Globus pallidus (tissue), 1 donor: ENCODE measurements at regions not wholly inside any gene's neighbourhood (a gene's known extent, or its start where the extent isn't known, plus 50 kb on each side); places are given as distances from the start of the nearest gene placed in this dataset.
"Not testable (repeated sequence)": the region's sequence is repeated elsewhere in the genome, so short reads cannot be mapped to it uniquely, and the experiment has no call there.

Source experiments
- DNase-seq: peaks from one replicate; pipeline ENCODE4 v3.0.0-alpha.2; 2015; ENCODE audit warnings: low spot score

- no peak for DNase-seq
These were observed 124.3 kb upstream of the RASGEF1B start for GRCh38 chr4:81595798-81596610.

GRCh38 chr4:81595287-81595686 is 123.6 kb upstream of the RASGEF1B start:
- no peak for DNase-seq

DNA sequence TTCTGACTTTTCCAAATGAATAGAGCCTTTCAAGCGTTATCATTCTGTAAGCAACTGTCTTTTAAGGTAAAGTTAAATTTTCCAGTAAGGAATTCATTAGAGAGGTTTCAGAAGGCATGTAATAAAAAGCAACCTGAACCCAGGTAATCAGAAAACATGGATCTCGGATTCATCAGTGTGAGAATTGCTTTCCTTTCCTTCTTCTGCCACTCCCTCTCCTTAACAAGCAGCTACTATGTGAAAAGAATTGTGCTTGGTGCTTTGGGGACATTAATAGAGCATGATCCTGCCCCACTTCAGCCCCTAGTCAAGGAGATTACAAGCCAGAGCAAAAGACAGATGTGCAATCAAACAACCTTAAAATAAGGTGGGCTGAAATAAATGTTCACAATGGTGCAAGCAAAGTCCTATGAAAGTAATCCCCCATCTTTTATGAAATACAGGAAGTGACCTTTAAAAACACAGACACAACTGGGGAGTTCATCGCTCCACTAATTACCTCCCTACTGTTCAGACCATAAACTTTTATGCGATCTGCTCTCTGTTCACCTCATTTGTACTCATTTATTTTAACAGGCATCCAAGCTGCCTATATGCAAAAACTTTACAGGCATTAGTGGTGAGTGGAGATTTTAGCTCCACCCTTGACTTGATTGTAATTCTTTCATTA is 122.9 kb upstream of the RASGEF1B start:
- no peak for DNase-seq

DNA sequence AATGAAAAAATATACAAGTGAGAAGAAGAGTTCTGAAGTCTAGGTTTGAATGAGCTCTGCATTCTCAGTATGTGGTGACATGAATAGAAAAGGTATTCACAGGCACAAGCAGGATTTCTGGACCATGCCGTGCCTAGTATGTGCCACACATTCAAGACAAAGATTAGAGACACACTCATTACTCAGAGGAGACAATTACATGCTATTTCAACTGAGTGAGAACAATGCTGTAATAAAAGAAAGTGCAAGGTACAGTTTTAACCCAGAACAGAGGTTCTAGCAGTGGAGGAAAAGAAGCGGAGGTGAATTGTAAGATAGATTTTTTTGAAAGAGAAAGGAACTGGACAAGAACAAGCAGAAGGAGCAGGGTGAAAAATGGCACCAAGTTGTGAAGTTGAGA is 121.0 kb upstream of the RASGEF1B start:
- DNase-seq: no peak

GRCh38 chr4:81590596-81590995 is 118.9 kb upstream of the RASGEF1B start:
- no peak for DNase-seq

- no peak for DNase-seq
These were observed 117.6 kb upstream of the RASGEF1B start for GRCh38 chr4:81589262-81589661.

DNA sequence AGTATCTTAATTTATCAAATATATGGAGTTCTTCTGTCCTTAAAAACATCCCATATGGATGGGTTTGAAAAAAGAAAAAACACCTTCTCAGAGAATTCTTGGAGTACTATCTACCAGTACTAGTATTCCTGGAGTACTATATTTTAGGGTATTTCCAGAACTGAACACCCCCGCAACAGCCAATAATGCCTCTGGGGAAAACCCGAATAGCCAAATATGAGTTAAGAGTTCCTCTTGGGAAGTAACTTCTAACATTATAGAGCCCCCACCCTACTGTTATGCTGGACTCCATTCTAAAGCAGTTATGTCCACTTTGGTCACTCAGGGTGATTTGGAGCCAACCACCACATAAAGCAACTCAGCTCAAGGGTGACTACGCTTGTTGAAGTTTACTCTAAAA is 115.0 kb upstream of the RASGEF1B start:
- DNase-seq: no peak

- DNase-seq: not testable (repeated sequence)
These were observed 109.3 kb upstream of the RASGEF1B start for GRCh38 chr4:81580994-81581374.

- DNase-seq: no peak
These were observed 108.8 kb upstream of the RASGEF1B start for GRCh38 chr4:81580346-81580993.

GRCh38 chr4:81577392-81577791 is 105.7 kb upstream of the RASGEF1B start:
- no peak for DNase-seq

- no peak for DNase-seq
These were observed 103.3 kb upstream of the RASGEF1B start for GRCh38 chr4:81574991-81575390.

GRCh38 chr4:81573840-81574239 is 102.1 kb upstream of the RASGEF1B start:
- no peak for DNase-seq

DNA sequence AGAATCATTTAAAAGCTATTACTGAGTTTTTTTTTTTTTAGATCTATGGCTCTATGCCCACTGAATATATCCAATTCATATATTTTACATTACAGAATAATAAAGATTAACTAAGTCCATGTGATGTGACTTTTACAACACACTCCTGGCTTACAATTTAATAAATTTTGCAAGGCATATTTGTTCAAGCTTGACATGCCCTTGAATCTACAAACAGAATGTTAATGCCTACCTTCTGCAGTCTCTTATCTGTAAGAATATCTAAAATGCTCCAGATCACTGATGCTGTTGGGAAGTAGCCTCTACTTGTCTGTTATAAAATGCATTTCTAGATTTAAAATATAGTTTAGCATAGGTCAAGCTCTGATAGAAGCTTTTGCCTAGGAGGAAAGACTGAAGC is 100.7 kb upstream of the RASGEF1B start:
- DNase-seq: no peak

GRCh38 chr4:81571105-81571504 is 99.4 kb upstream of the RASGEF1B start:
- no peak for DNase-seq

DNA sequence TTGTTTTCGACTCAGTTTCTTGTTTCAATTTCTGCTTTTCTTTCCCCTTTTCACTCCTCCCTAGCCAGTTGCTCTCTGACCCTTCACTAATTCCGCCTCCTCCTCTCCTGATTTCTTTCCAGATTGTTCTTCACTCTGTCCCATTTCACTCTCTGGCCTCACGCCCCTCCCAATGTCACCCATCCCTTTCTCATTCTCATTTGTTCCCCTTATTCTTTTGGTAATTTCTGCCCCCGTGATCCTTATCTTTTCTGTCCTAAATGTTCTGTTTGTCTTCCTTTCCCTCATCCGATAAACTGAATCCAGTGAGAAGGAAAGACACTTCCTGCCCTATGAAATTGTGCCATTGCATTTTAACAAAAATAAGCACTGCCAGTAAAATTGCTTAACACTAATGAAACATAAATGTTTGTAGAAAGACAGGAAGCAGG is 94.5 kb upstream of the RASGEF1B start:
- peak; percentile 13 for DNase-seq

DNA sequence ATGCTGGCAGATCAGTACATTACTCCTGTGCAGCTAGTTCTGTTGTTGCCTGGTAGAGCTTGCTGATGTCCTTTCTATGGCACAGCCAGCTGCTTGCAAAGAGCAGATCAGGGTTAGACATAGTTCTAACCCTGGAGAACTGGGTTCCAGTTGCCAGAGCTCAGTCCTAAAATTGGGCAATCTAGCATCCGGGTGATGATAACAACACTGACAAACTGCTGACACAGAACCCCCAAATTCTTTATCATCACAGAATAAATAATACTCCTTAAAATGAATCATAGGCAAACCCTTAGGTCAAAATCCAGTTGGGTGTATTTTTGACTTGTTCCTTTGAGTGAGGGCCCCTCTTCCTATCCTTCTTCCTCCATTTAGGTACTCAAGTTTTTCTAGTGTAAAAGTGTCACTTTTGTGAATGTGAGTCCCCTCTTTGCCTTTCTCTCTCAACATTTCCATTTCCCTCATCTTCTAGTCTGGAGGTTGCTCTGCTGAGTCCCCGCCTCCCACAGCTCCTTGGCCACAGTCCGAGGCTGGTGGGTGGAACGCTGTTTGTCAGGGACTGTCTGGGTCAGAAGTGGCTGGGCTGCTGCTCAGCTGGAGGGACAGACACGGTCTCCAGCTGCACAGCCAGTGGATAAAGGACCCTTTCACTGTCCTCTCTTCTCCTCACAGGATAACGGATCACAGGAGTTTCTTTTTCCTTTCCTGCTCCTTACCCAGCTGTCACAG is 93.6 kb upstream of the RASGEF1B start:
- DNase-seq: peak; percentile 89

GRCh38 chr4:81564025-81564424 is 92.3 kb upstream of the RASGEF1B start:
- DNase-seq: no peak

DNA sequence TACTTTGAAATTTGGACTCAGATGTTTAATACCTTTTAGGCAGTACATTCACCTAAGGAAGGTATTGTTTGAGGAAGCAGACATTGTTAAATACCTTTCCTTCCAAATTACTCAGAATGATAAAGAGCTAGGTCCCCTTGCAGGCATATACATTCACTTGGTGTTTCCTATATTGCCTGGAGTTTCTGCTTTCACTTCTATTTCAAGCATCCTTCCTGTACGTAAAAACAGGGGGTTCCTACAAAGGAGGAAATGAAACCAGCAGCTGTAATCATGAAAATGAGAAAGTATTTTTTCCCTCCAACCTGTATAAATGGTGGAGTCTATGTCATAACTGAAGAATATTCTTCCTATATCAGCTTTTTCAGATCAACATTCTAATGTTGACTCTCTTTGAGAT is 90.4 kb upstream of the RASGEF1B start:
- DNase-seq: peak; percentile 29

DNA sequence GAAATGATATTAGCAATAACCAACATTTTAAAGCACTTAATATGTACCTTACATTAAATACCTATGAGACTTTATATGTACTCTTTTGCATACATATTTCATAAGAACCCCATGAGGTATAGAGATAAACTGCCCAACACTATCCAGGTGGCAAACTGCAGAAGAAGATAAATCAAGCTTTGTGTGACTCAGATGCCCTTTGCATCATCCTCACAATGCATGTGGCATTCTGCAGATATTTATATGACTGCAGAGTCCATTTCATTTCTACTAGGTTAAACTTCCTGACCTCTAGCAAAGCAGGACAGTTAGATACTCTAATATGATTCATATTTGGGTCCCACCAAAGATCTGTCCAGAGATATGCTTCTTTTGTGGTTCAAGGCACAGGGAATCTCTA is 85.6 kb upstream of the RASGEF1B start:
- DNase-seq: no peak

DNA sequence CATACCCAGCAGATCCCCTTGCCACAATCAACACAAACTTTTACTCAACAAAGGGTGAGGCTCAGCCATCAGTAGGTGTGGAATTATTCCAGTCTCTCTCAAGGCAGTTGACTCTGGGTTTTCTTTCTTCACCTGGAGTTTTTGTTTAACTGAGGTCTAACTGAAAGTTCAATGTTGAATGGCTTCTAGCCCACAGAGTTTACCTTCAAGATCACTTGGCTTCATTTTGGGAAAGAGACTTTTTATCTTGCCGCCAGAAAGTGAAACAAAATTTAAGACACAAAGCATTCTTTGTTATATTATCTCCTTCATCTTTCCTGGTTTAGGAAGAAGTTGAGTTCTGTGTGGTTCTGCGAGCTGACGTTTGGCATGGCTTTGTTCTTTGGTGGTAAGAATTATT is 83.8 kb upstream of the RASGEF1B start:
- no peak for DNase-seq

- no peak for DNase-seq
These were observed 80.4 kb upstream of the RASGEF1B start for GRCh38 chr4:81552086-81552485.

GRCh38 chr4:81550388-81550859 is 78.7 kb upstream of the RASGEF1B start:
- DNase-seq: no peak
